ENCODE measurements at regions not wholly inside any gene's neighbourhood (a gene's known extent, or its start where the extent isn't known, plus 50 kb on each side); places are given as distances from the start of the nearest gene placed in this dataset.

- no peak for TF ChIP-seq CHD7 (IDR thresholded peaks at IDR 0.05; ENCODE audit: insufficient replicate concordance, low read length)
- TF ChIP-seq CEBPB (IDR thresholded peaks at IDR 0.05; ENCODE audit: low read depth, low read length) = no peak
- TF ChIP-seq POLR2AphosphoS5 (IDR thresholded peaks at IDR 0.05; ENCODE audit: low read depth, low read length) = no peak
- TF ChIP-seq CREB1 (IDR thresholded peaks at IDR 0.05) = no peak
- TF ChIP-seq EP300 (IDR thresholded peaks at IDR 0.05; ENCODE audit: borderline replicate concordance in 1 of 2, low read depth in 2 of 2, low read length in 2 of 2) = no peak
- no peak for TF ChIP-seq PHF8 (conservative IDR thresholded peaks at IDR 0.05; ENCODE audit: low read depth, low read length)
- TF ChIP-seq NANOG (IDR thresholded peaks at IDR 0.05; ENCODE audit: insufficient read depth, low read depth, low read length, poor library complexity, severe bottlenecking) = no peak
- no peak for TF ChIP-seq NRF1 (IDR thresholded peaks at IDR 0.05; ENCODE audit: low read depth, low read length)
- TF ChIP-seq KDM5A (IDR thresholded peaks at IDR 0.05; ENCODE audit: low read length) = no peak
- TF ChIP-seq SUZ12 (IDR thresholded peaks at IDR 0.05; ENCODE audit: low read length) = no peak
- TF ChIP-seq POU5F1 (IDR thresholded peaks at IDR 0.05; ENCODE audit: low read depth, low read length) = no peak
- no peak for TF ChIP-seq GTF2F1 (IDR thresholded peaks at IDR 0.05; ENCODE audit: borderline replicate concordance, low read depth, low read length)
- no peak for TF ChIP-seq BACH1 (IDR thresholded peaks at IDR 0.05; ENCODE audit: low read length)
Measured at GRCh38 chr6:47149066-47149465, 106.9 kb upstream of the ADGRF1 start (continued).
